Activated CD8-positive, alpha-beta T cell treated with anti-CD3 and anti-CD28 coated beads, Interleukin-2, amount 10 ng/mL, durations not matched to agents 7 days and 5 days (primary cell): ENCODE measurements at regions not wholly inside any gene's neighbourhood (a gene's known extent, or its start where the extent isn't known, plus 50 kb on each side); places are given as distances from the start of the nearest gene placed in this dataset.

Experiments used
- ATAC-seq: fragments of 150-1000 bp; cut with Tn5 transposase; one replicate; pipeline ENCODE4 v1.10.0; 2021; ENCODE audit warnings: moderate library complexity
- CTCF ChIA-PET: fragments of 350-600 bp; sonication (Branson Sonifier 250); formaldehyde crosslinking; loops from one replicate; lab custom pipeline; 2021; ENCODE audit warnings: antibody characterized with exemption; lab: Charles Lee
- POLR2A ChIA-PET: fragments of 350-600 bp; sonication (Branson Sonifier 250); formaldehyde crosslinking; loops from one replicate; lab custom pipeline; 2021; ENCODE audit warnings: antibody characterized with exemption; lab: Charles Lee
- DNase-seq: peaks from one replicate; pipeline ENCODE4 v3.0.0-alpha.2; 2020
- H3K27ac Mint-ChIP-seq: one replicate; pipeline ENCODE4 v1.8.0; 2021; ENCODE audit warnings: mild to moderate bottlenecking, mixed read lengths
- H3K27me3 Mint-ChIP-seq: one replicate; pipeline ENCODE4 v1.8.0; 2021; ENCODE audit warnings: low read depth, mixed read lengths
- H3K36me3 Mint-ChIP-seq: one replicate; pipeline ENCODE4 v1.8.0; 2021; ENCODE audit warnings: low read depth, mixed read lengths
- H3K4me1 Mint-ChIP-seq: one replicate; pipeline ENCODE4 v1.8.0; 2021; ENCODE audit warnings: low read depth, mixed read lengths
- H3K4me3 Mint-ChIP-seq: one replicate; pipeline ENCODE4 v1.8.0; 2021; ENCODE audit warnings: mild to moderate bottlenecking, mixed read lengths
- H3K9me3 Mint-ChIP-seq: one replicate; pipeline ENCODE4 v1.8.0; 2022; ENCODE audit warnings: mixed read lengths; ENCODE audit not compliant: insufficient read depth

DNA sequence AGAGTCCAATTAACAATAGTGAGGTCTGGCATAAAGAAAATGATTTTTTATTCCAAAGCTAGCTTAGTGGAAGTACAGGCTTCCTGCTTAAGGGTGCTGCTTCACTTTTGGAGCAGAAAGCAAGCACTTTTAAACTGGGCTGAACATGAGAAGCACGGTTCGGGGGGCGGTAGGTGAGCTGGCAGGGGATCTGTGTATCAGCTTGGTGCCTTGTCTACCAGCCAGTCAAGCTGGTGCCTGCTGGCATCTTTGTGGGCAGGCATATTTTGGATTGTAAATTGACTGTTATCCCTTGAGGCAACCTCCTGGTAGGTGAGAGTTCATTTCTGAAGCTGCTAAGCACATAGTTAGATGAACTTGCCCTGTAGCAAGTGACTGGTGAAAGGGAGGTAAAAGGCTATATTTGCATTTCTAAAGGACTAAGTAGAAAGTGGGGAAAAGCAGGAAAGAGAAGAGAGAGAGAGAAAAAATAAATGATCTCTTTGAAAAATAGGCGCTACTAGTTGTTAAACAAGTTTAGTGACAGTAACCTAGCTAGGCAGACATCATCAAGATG is 121.1 kb upstream of the SYT10 start:
- POLR2A ChIA-PET, result no interaction called here
- ATAC-seq (no peak), DNase-seq (no peak)
- Mint-ChIP-seq H3K4me3 (no peak overlapping the region), H3K9me3 (peaks cover 13% of the 10 kb centered on the region), H3K4me1 (no peaks in the 10 kb centered on the region), H3K27ac (no peak overlapping the region), H3K27me3 (no peaks in the 10 kb centered on the region), H3K36me3 (no peaks in the 10 kb centered on the region)
- CTCF ChIA-PET, result no interaction called here

DNA sequence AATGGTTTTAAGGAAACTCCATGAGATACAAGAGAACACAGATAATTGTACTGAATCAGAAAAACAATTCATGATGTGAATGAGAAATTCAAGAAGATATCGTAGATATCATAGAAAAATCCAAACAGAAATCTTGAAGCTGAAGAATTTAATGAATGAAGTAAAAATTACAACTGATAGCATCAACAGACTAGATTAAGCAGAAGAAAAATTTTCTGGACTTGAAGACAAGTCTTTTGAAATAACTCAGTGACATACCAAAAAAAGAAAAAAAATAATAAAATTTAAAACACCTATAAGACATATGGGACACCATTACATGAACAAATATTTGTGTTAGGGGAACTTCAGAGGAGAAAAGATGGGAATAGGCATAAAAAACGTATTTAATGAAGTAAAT is 122.8 kb upstream of the SYT10 start:
- Mint-ChIP-seq H3K36me3 (no peaks in the 10 kb centered on the region), H3K27me3 (no peaks in the 10 kb centered on the region), H3K4me3 (no peak overlapping the region), H3K4me1 (no peaks in the 10 kb centered on the region), H3K27ac (no peak overlapping the region), H3K9me3 (peaks cover 13% of the 10 kb centered on the region)
- DNase-seq, result no peak
- ATAC-seq, result no peak
- POLR2A ChIA-PET, result no interaction called here
- CTCF ChIA-PET, result no interaction called here

DNA sequence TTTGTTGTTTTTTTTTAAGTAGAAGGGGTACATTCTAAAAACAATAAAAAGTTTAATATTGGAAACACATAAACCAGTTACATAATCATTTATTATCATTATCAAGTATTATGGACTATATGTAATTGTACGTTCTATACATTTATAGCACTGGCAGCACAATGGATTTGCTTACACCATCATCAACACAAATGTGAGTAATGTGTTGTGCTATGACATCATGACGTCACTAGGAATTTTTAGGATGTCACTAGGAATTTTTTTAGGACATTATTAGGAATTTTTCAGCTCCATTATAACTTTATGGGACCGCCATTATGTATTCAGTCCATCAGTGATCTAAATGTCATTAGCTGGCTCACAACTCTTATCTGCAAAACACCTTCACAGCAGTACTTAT is 126.8 kb upstream of the SYT10 start:
- Mint-ChIP-seq H3K27me3 (no peaks in the 10 kb centered on the region), H3K9me3 (peaks cover 13% of the 10 kb centered on the region), H3K4me1 (no peaks in the 10 kb centered on the region), H3K4me3 (no peak overlapping the region), H3K36me3 (no peaks in the 10 kb centered on the region), H3K27ac (no peak overlapping the region)
- ATAC-seq (no peak), DNase-seq (no peak)
- CTCF ChIA-PET, result no interaction called here
- POLR2A ChIA-PET, result no interaction called here

DNA sequence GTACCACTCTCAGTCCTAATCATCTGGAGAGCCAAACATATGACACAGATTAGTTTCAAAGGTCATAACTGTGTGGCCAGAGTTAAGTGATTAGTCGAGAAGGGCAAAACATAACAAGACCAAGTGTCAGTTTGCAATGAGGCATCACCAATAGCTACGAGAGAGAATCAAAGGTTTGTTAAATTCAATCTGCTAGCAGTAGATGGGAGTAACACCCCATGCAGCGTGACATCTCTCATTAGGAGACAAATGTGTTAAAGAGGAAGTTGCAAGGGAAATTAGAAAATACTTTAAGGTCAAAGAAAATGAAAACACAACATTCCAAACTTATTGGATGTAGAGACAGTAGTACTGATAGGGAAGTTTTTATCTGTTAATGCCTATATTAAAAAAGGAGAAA is 135.7 kb upstream of the SYT10 start:
- peaks cover 14% of the 10 kb centered on the region for H3K9me3 Mint-ChIP-seq
- H3K27ac Mint-ChIP-seq, result no peak overlapping the region
- CTCF ChIA-PET, result no interaction called here

DNA sequence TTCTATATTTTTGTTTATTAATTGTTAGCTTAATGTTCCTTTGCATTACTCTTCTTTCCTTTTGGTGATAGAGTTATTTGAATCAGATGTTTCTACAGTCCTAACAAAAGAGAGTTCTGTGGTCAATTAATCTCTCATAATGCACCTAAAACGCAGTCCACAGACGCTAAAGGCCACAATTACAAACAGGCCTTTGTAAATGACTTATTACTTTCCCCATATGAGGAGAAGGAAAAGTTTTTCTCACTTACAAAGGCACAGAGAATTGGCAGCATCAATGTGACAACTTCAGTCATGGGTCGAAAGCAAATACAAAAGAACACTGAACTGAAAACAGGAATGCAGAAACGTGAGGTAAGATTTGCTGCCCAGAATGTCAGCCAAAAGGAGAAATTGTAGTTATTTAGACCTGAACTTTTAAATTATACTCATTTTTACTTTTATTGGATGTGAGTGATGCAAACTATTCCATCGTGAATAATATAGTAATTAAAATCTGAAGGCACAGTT is 142.0 kb upstream of the SYT10 start:
- ChIA-PET CTCF (no interaction called here), POLR2A (no interaction called here)
- H3K4me1 Mint-ChIP-seq, result no peaks in the 10 kb centered on the region
- H3K4me3 Mint-ChIP-seq, result no peak overlapping the region
- no peaks in the 10 kb centered on the region for H3K27me3 Mint-ChIP-seq
- ATAC-seq (no peak), DNase-seq (no peak)
- peaks cover 12% of the 10 kb centered on the region for H3K9me3 Mint-ChIP-seq
- H3K36me3 Mint-ChIP-seq, result no peaks in the 10 kb centered on the region
- no peak overlapping the region for H3K27ac Mint-ChIP-seq

More for the DNA sequence above, 135.7 kb upstream of the SYT10 start:
- POLR2A ChIA-PET, result no interaction called here
- no peak overlapping the region for H3K4me3 Mint-ChIP-seq
- no peak for DNase-seq
- H3K36me3 Mint-ChIP-seq, result no peaks in the 10 kb centered on the region
- no peak for ATAC-seq
- no peaks in the 10 kb centered on the region for H3K4me1 Mint-ChIP-seq
- H3K27me3 Mint-ChIP-seq, result no peaks in the 10 kb centered on the region

DNA sequence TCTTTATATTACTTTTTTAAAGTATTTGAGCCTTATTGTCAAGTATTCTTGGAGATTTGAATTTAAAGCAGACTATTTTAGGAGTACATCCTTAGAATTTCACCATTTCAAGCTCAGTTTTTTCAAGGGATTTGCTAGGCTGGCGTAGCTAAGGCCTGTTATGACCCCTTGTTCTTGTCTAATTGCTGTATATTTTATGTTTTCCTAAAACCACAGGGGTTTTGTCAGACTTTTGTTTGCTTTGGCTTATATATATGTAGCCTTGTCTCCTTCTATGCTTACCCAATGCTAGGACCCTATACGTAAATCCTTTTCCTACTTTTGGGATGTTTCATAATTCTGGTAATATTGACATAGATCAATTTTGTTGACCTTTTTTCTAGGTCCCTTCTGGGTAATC is 147.0 kb upstream of the SYT10 start:
- H3K4me3 Mint-ChIP-seq, result no peak overlapping the region
- H3K27me3 Mint-ChIP-seq, result no peaks in the 10 kb centered on the region
- POLR2A ChIA-PET, result no interaction called here
- CTCF ChIA-PET, result interaction anchor here (1.1 kb wide), 1 partner anchor 831 kb away, joined by 3 read pairs; the partner anchor contains the start of gene YARS2
- H3K27ac Mint-ChIP-seq, result no peak overlapping the region
- no peaks in the 10 kb centered on the region for H3K4me1 Mint-ChIP-seq
- DNase-seq, result no peak
- no peaks in the 10 kb centered on the region for H3K36me3 Mint-ChIP-seq
- no peaks in the 10 kb centered on the region for H3K9me3 Mint-ChIP-seq
- ATAC-seq, result no peak

DNA sequence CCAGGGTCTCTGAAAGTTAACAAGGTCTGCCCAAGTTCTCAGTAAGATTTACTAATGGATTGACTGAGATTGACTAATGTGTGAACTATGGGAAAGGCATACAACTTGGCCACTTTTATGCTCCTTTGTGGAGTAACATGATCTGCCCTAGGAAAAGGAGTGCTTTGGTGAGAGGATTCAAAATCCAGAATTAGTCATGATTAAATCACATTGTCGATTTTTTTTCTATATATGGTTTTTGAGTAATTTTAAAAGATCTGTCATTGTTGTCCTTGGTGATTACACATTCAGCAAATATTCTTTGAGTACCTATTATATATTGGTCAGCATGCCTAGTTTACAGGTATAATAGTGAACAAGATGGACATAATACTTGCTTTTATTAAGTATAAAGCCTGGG is 147.7 kb upstream of the SYT10 start:
- Mint-ChIP-seq H3K4me3 (no peak overlapping the region), H3K36me3 (no peaks in the 10 kb centered on the region), H3K9me3 (no peaks in the 10 kb centered on the region), H3K27me3 (no peaks in the 10 kb centered on the region), H3K27ac (no peak overlapping the region), H3K4me1 (no peaks in the 10 kb centered on the region)
- DNase-seq (no peak), ATAC-seq (no peak)
- POLR2A ChIA-PET, result no interaction called here
- CTCF ChIA-PET, result no interaction called here

DNA sequence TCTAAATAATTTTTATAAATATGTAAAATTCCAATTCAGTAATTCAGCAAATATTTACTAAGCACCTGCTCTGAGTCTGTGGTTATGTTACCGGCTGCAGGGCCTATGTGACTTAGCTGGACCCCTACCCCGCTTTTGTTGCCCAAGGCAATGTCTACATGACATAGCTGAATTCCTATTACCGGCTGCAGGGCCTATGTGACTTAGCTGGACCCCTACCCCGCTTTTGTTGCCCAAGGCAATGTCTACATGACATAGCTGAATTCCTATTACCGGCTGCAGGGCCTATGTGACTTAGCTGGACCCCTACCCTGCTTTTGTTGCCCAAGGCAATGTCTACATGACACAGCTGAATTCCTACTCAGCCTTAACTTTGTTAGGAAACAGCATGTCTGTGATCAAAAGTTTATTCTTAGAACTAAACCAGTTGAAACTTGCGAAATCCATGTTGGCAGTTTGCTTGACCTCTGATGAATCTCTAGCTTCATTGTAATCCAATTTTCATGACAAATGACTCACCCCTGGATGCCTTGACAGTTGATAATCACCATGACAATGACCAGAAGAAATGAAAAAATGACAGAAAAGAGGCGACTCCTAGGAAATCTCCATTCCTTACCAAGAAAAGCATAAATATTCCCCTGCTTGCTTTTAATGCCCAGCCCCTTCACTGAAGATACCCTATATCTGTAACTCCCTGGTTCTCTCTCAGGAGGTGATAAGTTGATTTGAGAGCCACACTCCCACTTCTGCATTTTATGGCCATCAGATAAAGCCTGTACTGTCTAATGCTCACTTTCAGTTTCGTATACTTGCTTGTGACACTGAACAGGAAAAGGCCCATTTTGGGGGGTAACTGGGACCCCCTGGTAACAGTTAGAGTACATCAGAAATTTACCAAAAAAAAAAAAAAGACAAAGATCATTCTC is 148.4 kb upstream of the SYT10 start:
- Mint-ChIP-seq H3K27me3 (no peaks in the 10 kb centered on the region), H3K4me3 (no peak overlapping the region), H3K36me3 (no peaks in the 10 kb centered on the region), H3K4me1 (no peaks in the 10 kb centered on the region), H3K27ac (no peak overlapping the region), H3K9me3 (no peaks in the 10 kb centered on the region)
- ATAC-seq, result no peak
- no peak for DNase-seq
- CTCF ChIA-PET, result no interaction called here
- POLR2A ChIA-PET, result no interaction called here

DNA sequence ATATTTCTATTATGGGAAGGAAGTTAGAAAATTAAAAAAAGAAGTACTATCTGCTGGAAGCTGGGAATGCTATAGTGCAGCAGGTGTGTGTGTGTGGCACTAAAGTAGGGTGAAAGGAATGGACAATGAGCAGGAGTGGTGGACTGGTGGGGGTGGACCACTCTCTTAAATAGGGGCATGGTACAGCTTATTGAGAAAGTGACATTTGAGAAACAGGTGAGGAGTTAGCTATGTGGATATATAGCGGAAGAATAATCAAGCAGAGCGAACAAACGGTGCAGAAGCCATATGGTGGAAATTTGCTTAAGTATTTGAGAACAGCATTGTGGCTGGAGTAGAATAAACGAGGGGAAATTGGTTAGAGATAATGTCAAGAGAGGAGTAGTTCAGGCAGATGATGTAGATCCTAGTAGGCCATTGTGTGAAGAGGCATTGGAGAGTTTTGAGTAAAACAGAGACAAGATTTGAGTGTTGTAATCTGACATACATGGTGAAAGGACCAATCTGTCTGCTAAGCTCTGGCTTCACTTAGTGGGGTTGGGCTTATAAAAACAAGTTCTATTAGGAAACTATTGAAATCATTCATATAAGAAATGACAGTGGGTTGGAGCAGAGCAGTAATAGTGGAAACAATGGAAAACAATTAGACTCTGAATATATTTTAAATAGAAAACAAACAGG is 149.2 kb upstream of the SYT10 start:
- no peak for ATAC-seq
- no peak for DNase-seq
- no peaks in the 10 kb centered on the region for H3K36me3 Mint-ChIP-seq
- no peaks in the 10 kb centered on the region for H3K9me3 Mint-ChIP-seq
- no peak overlapping the region for H3K4me3 Mint-ChIP-seq
- no peak overlapping the region for H3K27ac Mint-ChIP-seq
- no peaks in the 10 kb centered on the region for H3K4me1 Mint-ChIP-seq
- ChIA-PET POLR2A (no interaction called here), CTCF (no interaction called here)
- H3K27me3 Mint-ChIP-seq, result no peaks in the 10 kb centered on the region

DNA sequence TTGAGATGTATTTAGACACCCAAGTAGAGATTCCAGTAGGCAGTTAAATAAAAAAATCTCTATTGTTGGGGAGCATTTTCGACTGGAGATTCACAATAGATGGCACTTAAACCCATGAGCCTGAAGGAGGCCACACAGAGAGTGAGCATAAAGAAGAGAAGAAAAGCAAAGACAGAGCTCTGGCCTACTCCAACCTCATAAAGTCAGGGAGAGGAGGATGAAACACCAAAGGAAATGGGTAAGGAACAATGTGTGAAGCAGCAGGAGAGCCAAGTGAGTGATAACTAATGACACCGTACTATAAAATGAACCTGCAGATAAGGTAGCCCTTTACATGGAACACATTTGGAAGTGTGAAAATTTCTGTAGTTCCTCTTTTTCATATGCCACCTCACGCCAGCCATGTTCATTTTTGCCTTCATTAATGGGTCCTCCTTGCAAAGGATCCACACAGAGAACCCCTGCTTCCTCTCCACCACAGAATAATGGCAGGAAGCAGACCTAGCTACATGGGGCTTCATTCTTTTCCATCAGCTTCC is 150.0 kb upstream of the SYT10 start:
- Mint-ChIP-seq H3K27me3 (no peaks in the 10 kb centered on the region), H3K36me3 (no peaks in the 10 kb centered on the region), H3K4me1 (no peaks in the 10 kb centered on the region)

DNA sequence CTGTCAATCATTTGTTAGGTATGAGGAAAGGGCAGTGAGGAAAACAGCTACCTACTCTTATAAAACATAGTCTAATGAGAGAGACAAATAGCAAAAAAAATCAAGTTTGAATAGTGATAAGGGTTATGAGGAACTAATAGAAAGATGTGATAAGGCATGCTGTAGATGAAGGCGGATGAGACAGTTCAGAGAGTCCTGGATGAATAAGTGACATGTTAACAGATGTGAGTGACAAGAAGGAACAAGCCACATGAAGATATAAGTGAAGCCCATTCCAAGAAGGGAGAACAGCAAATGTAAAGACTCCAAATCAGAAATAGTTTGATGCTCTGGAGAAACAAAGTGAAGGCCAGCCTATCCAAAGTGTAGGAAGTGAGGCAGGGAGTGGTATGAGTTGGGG is 154.1 kb upstream of the SYT10 start:
- H3K9me3 Mint-ChIP-seq, result peaks cover 8% of the 10 kb centered on the region
- no peak for DNase-seq
- H3K27me3 Mint-ChIP-seq, result no peaks in the 10 kb centered on the region
- no peak for ATAC-seq
- no peak overlapping the region for H3K4me3 Mint-ChIP-seq
- CTCF ChIA-PET, result no interaction called here
- H3K27ac Mint-ChIP-seq, result no peak overlapping the region
- no peaks in the 10 kb centered on the region for H3K4me1 Mint-ChIP-seq
- H3K36me3 Mint-ChIP-seq, result no peaks in the 10 kb centered on the region
- POLR2A ChIA-PET, result no interaction called here

More for the DNA sequence above, 150.0 kb upstream of the SYT10 start:
- no peak overlapping the region for H3K27ac Mint-ChIP-seq
- no peaks in the 10 kb centered on the region for H3K9me3 Mint-ChIP-seq
- ATAC-seq, result no peak
- DNase-seq, result no peak
- ChIA-PET POLR2A (no interaction called here), CTCF (no interaction called here)
- no peak overlapping the region for H3K4me3 Mint-ChIP-seq

DNA sequence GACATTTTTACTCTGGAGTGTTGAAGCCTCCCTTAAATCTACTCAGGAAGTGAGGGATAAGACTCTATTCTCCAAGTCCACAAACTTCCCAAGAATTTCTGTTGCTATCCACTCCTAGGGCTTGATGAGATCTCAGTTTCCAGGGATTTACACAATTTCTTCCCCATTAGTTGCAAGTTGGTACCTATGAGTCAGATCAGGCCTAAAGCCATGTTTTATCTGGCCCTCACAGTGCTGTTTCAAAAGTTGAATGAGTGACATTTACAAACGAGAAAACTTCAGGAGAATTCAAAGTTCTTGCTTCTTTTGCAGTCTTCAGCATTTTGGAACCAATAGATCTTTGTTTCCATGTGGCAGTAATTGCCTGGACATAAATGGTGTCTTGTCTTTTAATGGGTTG is 156.4 kb upstream of the SYT10 start:
- Mint-ChIP-seq H3K27ac (no peak overlapping the region), H3K27me3 (no peaks in the 10 kb centered on the region), H3K4me3 (no peak overlapping the region), H3K36me3 (no peaks in the 10 kb centered on the region), H3K4me1 (no peaks in the 10 kb centered on the region), H3K9me3 (peaks cover 8% of the 10 kb centered on the region)
- no peak for DNase-seq
- no peak for ATAC-seq
- POLR2A ChIA-PET, result no interaction called here
- CTCF ChIA-PET, result no interaction called here
